ENCODE measurements at regions not wholly inside any gene's neighbourhood (a gene's known extent, or its start where the extent isn't known, plus 50 kb on each side); places are given as distances from the start of the nearest gene placed in this dataset.

DNA sequence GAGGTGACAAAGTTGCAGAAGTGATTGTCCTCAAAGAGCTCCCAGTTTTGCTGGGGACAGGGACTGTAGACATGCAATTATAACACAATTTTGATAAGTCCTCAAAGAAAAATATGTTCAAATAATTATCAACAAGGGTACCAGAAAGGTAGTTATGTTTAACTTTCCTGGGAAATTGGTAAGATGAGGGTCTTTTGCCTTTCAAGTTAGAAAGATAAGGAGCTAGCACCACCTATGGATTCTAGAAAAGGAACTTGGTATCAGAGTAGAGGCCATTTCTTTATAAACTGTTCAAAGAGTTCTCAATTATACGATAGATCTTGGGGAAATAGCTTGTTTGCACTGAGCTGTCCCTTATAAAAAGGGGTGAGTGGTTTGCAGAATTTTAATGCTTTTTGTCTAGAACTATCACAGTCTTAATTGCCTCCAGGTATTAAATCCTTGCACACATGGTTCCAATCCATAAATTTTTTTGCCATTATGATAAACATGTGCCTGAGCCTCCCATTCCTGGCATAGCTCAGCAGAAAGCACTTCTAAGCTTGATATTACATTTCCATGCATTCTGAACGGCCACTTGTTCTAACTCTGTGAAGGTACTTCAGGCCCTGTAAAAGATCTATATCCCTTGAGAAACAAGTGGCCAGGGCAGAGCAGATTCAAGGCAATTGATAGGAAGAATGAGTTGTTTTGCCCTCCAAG lies 247.5 kb upstream of the LRIG1 start:
- FAIRE-seq (no peak), DNase-seq (ENCODE audit: insufficient read length, low spot score) (no peak)
- no peak for TF ChIP-seq POLR2AphosphoS5 (IDR thresholded peaks at IDR 0.05; ENCODE audit: low read depth, low read length)

DNA sequence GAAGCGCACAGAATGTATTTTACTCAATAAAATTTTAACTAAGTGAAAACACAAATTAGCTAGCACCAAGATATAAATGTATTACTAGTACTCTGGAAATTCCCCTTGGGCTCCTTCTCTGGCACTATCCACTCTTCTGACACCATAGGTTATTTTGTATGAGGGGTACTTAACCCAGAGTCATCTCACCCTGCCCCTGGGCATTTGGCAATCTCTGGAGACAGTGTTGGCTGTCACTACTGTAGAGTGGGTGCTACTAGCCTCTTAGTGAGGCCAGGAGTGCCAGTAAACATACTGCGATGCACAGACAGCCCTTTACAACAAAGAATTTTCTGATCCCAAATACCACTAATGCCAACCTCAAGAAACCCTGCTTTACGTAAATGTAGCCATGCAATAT lies 246.3 kb upstream of the KBTBD8 start:
- TF ChIP-seq TAF1 (IDR thresholded peaks at IDR 0.05; ENCODE audit: low read depth, low read length), result no peak
- TF ChIP-seq POU2F2 (IDR thresholded peaks at IDR 0.05; ENCODE audit: low read depth, low read length), result no peak
- no peak for TF ChIP-seq POLR2AphosphoS5 (IDR thresholded peaks at IDR 0.05; ENCODE audit: low read depth, low read length)
- TF ChIP-seq POLR2A (IDR thresholded peaks at IDR 0.05; ENCODE audit: low read depth, low read length), result no peak

DNA sequence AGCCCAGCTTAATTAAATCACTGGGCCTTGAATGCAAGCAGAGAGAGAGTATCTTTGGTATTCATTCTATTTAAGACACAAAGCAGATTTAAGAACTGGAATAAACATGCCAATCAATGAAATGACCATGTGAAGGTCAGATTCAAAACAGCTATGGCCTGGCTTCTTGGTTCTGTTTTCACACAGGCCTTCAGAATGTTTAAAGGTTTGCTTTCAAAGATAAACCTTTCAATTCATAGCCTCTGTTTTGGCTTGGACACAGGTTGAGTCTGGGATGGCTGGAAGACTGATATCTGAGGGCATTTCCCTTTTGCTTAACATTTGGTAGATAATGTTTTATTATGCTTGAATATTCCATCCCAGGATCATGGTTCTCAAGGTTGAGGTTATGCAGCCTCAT lies 244.4 kb upstream of the KBTBD8 start:
- no peak for TF ChIP-seq SPI1 (IDR thresholded peaks at IDR 0.05; ENCODE audit: low read depth, low read length)
- TF ChIP-seq POU2F2 (IDR thresholded peaks at IDR 0.05; ENCODE audit: low read depth, low read length), result no peak
- no peak for TF ChIP-seq POLR2A (IDR thresholded peaks at IDR 0.05; ENCODE audit: low read depth, low read length)
- no peak for TF ChIP-seq PAX5 (IDR thresholded peaks at IDR 0.05; ENCODE audit: insufficient read depth, low read length, severe bottlenecking)
- TF ChIP-seq POLR2AphosphoS5 (IDR thresholded peaks at IDR 0.05; ENCODE audit: low read depth, low read length), result no peak
- no peak for TF ChIP-seq TAF1 (IDR thresholded peaks at IDR 0.05; ENCODE audit: low read depth, low read length)
- FAIRE-seq (no peak), DNase-seq (ENCODE audit: insufficient read length, low spot score) (no peak)

More for the DNA sequence above, 246.3 kb upstream of the KBTBD8 start:
- no peak for FAIRE-seq
- no peak for DNase-seq (ENCODE audit: insufficient read length, low spot score)

DNA sequence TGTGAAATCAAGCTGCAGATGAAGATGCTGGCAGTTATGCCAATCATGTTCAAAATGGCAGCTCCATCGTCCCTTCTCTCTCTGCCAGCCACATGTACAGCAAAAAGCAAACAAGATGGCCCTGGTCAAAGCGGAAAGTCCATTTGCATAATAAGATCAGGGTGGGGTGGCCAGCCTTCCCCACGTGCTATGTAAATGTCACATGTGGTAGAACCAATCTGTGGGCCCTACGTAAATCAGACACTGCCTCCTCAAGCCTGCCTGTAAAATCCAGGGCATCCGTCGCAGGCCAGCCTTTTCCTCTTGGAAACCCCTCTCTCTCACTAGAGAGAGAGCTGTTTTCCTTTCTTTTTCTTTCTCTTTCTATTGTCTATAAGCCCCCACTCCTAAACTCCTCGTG lies 243.5 kb upstream of the KBTBD8 start:
- no peak for DNase-seq (ENCODE audit: insufficient read length, low spot score)
- TF ChIP-seq POU2F2 (IDR thresholded peaks at IDR 0.05; ENCODE audit: low read depth, low read length) (no peak), POLR2AphosphoS5 (IDR thresholded peaks at IDR 0.05; ENCODE audit: low read depth, low read length) (no peak), POLR2A (IDR thresholded peaks at IDR 0.05; ENCODE audit: low read depth, low read length) (no peak), PAX5 (IDR thresholded peaks at IDR 0.05; ENCODE audit: insufficient read depth, low read length, severe bottlenecking) (no peak), SPI1 (IDR thresholded peaks at IDR 0.05; ENCODE audit: low read depth, low read length) (no peak), TAF1 (IDR thresholded peaks at IDR 0.05; ENCODE audit: low read depth, low read length) (no peak)
- no peak for FAIRE-seq

DNA sequence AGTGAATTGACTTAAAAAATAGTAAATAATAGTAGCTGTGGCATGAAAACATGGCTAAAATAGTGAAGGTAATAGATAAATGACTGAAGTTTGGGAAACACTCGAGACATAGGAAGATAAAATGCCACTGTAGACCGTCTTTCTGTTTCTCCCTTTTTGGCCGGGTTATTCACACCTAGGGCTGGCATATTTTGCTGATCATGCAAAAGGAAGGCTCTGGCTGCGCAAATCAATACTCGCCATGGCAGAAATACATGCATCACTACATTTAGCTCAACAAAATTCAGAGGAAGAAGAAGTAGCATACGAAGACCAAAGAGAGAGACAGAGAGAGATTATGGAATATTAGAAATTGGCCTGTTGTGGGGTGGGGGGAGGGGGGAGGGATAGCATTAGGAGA lies 242.2 kb upstream of the KBTBD8 start:
- DNase-seq (ENCODE audit: insufficient read length, low spot score) (no peak), FAIRE-seq (no peak)
- TF ChIP-seq POLR2AphosphoS5 (IDR thresholded peaks at IDR 0.05; ENCODE audit: low read depth, low read length) (no peak), TAF1 (IDR thresholded peaks at IDR 0.05; ENCODE audit: low read depth, low read length) (no peak), POLR2A (IDR thresholded peaks at IDR 0.05; ENCODE audit: low read depth, low read length) (no peak), POU2F2 (IDR thresholded peaks at IDR 0.05; ENCODE audit: low read depth, low read length) (no peak), PAX5 (IDR thresholded peaks at IDR 0.05; ENCODE audit: insufficient read depth, low read length, severe bottlenecking) (no peak), SPI1 (IDR thresholded peaks at IDR 0.05; ENCODE audit: low read depth, low read length) (no peak)

DNA sequence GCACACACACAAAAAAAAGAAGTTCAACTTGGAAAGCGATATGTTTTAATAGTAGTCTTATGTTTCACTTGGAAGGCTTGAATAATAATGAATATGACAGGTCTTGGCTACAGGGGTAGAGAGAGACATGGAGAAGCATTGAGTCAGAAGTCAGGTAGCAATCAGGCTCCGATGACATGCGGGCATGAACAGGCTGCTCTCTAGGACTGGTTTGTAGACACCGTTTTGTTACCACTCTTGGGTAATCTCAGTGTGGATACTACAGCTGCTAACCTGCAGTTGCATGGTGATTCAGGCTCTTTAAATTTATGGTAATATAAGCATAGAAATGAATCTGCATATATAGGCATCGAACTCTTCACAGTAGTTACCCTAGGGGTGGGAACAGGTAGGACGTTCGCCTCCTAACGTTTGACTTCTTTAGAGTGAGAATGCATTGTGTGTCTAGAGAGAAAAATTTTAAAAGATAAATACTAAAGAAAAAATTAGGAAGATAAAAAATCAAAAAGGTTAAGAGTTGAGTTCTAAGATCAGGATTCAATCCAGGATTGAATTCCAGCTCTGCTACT lies 241.6 kb upstream of the KBTBD8 start:
- no peak for FAIRE-seq

DNA sequence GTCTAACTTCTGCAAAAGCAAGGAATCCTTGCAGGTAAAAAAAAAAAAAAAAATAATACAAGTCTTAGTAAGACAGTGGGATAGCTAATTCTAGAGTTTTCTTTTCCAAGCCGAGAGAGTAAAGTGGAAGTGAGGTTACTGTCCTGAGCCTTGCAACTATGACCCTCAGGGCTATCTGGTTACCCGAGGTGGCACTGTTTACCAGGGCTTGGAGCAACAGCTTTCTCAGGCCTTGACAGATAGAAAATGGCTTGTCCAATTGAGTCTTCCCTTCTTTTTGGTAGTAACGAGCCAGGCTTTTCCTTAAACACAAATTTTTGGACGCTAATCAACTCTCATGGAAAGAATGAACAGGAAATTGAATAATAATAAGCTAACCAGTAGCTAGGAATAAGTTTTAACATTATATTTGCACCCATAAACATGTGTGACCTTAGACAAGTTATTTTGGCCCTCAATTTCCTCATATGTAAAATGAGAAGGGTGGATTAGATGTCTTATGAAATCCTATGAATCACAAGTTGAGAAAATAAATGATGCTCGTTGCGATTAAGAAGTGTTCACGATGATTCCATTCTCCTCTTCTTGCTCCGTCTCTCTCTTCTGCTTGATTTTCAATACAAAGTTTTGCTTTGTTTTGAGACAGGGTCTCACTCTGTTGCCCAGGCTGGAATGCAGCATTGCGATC lies 236.9 kb upstream of the KBTBD8 start:
- TF ChIP-seq POU2F2 (IDR thresholded peaks at IDR 0.05; ENCODE audit: low read depth, low read length) (no peak), TAF1 (IDR thresholded peaks at IDR 0.05; ENCODE audit: low read depth, low read length) (no peak), POLR2AphosphoS5 (IDR thresholded peaks at IDR 0.05; ENCODE audit: low read depth, low read length) (no peak), POLR2A (IDR thresholded peaks at IDR 0.05; ENCODE audit: low read depth, low read length) (no peak), PAX5 (IDR thresholded peaks at IDR 0.05; ENCODE audit: insufficient read depth, low read length, severe bottlenecking) (no peak), SPI1 (IDR thresholded peaks at IDR 0.05; ENCODE audit: low read depth, low read length) (no peak)
- no peak for FAIRE-seq
- DNase-seq (ENCODE audit: insufficient read length, low spot score), result no peak

More for the DNA sequence above, 241.6 kb upstream of the KBTBD8 start:
- TF ChIP-seq POLR2AphosphoS5 (IDR thresholded peaks at IDR 0.05; ENCODE audit: low read depth, low read length) (no peak), TAF1 (IDR thresholded peaks at IDR 0.05; ENCODE audit: low read depth, low read length) (no peak), PAX5 (IDR thresholded peaks at IDR 0.05; ENCODE audit: insufficient read depth, low read length, severe bottlenecking) (no peak), POLR2A (IDR thresholded peaks at IDR 0.05; ENCODE audit: low read depth, low read length) (no peak), SPI1 (IDR thresholded peaks at IDR 0.05; ENCODE audit: low read depth, low read length) (no peak), POU2F2 (IDR thresholded peaks at IDR 0.05; ENCODE audit: low read depth, low read length) (no peak)
- no peak for DNase-seq (ENCODE audit: insufficient read length, low spot score)

DNA sequence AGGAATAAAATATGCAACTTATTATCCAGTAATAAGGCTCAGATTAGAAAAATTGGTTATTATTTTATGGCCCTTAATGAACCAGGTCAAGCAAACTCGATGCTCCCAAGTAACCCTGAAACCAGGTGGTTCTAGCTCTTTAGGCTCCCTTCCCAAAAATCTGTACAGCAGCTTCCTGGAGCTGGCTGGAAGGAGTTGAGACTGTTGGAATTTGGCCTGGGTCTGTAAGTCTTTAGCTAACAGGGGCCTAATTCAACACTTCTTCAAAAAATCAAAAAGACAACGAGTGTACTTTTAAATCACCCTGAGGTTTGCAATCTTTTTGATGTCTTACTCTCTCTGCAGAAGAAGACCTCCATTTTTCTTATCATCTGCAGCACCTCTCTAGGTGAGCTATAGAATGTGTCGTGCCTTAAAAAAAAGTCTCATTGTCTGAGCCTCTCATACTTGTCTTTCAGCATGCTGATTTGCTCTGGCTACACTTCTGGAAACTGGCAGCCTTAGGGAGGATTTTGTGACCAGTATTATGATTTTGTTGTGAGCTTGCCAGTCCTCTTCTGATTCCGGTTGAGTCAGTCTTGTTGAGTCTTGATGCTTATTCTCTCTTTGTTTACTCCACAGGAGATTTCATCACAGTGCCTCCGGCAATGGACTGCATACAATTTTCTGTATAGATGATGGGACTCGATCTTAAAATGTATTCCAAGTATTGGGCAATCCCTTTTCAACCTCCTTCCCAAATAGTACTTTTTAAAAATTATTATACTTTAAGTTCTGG lies 235.0 kb upstream of the KBTBD8 start:
- FAIRE-seq, result no peak
- no peak for TF ChIP-seq PAX5 (IDR thresholded peaks at IDR 0.05; ENCODE audit: insufficient read depth, low read length, severe bottlenecking)
- no peak for TF ChIP-seq TAF1 (IDR thresholded peaks at IDR 0.05; ENCODE audit: low read depth, low read length)
- DNase-seq (ENCODE audit: insufficient read length, low spot score), result no peak

DNA sequence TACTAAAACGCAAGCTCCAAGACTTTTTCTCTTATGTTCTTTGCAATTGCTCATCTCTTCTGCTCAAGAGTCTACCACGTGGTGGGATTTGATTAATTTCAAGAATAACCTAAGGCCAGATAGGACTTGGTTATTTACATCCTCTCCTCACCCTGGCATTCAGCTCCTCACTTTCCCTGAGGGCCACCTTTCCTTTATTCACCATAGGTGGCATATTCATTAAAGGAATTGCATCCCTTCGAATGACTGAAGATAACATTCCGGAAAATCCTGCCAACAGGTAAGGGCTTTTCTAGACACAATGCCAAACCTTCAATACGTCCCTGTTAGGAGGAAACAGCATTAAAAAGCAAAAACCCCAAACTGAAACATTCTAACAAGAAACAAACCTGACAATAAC lies 220.0 kb upstream of the KBTBD8 start:
- FAIRE-seq (no peak), DNase-seq (ENCODE audit: insufficient read length, low spot score) (no peak)
- no peak for TF ChIP-seq POU2F2 (IDR thresholded peaks at IDR 0.05; ENCODE audit: low read depth, low read length)
- TF ChIP-seq SPI1 (IDR thresholded peaks at IDR 0.05; ENCODE audit: low read depth, low read length), result no peak
- no peak for TF ChIP-seq POLR2A (IDR thresholded peaks at IDR 0.05; ENCODE audit: low read depth, low read length)
